Urothelium cell line (cell line): ENCODE measurements at regions not wholly inside any gene's neighbourhood (a gene's known extent, or its start where the extent isn't known, plus 50 kb on each side); places are given as distances from the start of the nearest gene placed in this dataset.
"Not testable (repeated sequence)": the region's sequence is repeated elsewhere in the genome, so short reads cannot be mapped to it uniquely, and the experiment has no call there.

Experiments used
- DNase-seq: peaks from one replicate; pipeline ENCODE4 v3.0.0; 2011; ENCODE audit warnings: low spot score, mixed read lengths
- FAIRE-seq: peaks from 2 replicates; lab custom pipeline; 2011; peaks lifted over from hg19 to GRCh38; lab: Jason Lieb, UNC

DNA sequence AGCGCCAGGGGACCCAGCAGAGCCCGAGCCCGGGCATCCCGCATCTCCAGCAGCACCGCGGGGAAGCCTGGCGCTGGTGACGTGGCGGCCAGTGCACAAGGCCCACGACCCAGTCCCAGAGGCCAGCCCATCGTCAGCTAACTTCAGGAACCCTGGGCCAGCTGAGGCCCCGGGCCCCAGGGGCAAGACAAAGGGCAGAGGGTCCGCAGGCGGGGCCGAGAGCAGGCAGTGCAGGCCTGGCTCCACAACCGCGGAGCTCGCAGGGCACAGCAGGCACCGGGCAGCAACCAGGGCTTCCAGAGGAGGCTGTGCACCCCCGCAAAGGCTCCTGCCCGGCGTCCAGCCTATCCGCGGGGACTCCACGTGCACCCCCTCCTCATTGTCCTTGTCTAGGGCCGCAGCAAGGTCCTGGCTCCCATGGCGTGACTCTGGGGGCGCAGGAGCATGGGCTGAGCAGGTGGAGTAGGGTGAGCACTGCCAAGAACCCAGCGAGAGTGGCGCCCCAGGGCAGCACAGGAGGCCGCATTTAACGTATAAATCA lies 352.5 kb downstream of the KCNJ18 start:
- not testable (repeated sequence) for DNase-seq, FAIRE-seq

GRCh38 chr17:22047521-22047920 lies 355.2 kb downstream of the KCNJ18 start:
- not testable (repeated sequence) for FAIRE-seq, DNase-seq

DNA sequence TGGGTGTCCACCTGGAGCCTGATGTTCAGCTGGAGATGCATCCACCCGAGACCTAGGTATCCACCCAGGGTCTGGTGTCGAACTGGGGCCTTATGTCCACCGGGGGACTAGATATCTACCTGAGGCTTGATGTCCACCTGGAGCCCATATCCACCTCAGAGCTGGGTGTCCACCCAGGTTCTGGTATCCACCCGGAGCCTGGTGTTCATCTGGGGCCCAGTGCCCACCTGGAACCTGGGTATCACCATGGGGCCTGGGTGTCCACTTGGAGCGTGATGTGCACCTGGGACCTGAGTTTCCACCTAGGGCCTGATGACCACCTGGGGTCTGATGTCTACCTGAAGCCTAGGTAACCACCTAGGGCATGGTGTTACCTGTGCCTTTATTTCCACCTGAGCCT lies 355.9 kb downstream of the KCNJ18 start:
- not testable (repeated sequence) for FAIRE-seq, DNase-seq

GRCh38 chr17:22050766-22051165 lies 358.4 kb downstream of the KCNJ18 start:
- not testable (repeated sequence) for DNase-seq, FAIRE-seq

DNA sequence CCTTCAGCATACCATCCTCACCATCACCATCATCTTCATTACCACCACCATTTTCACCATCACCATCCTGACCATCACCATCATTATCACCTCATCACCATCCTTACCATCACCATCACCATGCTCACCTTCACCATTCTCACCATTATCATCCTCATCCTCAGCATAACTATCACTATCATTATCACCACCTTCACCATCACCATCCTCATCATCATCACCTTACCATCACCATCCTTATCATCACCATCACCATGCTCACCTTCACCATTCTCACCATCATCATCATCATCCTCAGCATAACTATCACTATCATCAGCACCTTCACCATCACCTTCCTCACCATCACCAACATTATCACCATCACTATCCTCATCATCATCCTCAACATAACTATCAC lies 360.4 kb downstream of the KCNJ18 start:
- not testable (repeated sequence) for DNase-seq
- FAIRE-seq = peak; percentile 61

DNA sequence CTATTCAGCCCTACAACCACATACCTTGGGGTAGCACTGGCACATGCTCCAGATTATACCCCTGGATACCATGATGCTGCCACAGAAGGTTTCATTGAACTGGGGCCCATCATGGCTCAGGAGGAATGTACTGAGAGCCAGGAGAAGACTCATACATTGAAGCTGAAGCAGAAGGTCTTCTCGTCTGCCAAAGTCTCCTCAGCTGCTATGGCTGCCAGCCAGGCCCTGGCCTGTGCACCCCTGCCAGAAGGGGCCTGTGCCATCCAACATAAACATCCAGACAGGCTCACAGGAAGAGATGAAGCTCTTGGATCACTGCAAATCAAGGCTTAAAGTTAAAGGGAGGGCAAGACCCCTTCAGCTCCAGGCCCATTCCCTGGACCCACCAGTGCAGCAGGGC lies 364.2 kb downstream of the KCNJ18 start:
- FAIRE-seq, DNase-seq: not testable (repeated sequence)

DNA sequence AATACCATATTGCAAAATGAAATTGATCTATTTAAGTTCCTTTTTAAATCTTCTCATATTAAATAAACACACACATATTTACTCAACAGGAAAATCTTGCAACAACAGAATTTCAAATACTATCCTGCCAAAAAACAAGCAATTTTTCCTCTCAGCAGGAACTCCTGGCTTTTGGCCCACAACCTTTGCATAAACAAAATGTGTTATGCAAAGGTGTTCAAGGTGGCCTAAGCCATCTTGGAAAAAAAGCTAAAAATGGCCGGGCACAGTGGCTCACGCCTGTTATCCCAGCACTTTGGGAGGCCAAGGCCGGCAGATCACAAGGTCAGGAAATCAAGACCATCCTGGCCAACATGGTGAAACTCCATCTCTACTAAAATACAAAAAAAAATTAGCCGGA lies 383.6 kb downstream of the KCNJ18 start:
- not testable (repeated sequence) for FAIRE-seq, DNase-seq

- DNase-seq = peak; percentile 5
- not testable (repeated sequence) for FAIRE-seq
These were observed 396.3 kb downstream of the KCNJ18 start for GRCh38 chr17:22088589-22088988.

DNA sequence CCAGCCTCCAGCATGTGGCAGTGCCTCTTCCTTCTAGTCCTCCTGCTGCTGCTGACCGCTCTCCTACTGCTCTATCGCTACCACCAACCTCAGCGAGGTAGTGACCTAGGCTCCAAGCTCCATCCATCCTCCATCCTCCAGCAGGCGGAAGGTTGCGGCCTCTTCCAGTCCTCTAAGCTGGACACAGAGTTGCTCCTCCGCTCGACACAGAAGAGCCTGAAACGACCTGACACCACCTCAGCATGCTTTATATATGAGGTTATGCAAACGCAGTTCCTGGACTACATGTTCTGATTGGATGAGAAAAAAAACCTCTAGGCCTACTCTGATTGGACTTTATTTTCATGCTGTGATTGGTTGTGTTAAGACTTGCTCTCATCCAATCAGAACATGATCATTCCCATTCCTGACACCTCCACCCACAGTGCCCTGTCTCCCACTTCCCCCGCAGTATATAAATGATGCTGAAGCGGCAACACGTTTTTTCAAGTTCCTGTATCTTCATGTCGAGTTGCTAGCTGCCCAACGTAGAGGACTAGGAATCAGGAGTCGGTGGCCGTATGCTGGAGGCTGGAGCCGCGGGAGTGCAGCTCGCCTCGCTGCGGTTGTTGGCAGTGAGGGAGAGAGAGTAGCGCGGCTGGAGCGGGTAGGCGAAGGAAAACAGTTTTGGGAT lies 398.1 kb downstream of the KCNJ18 start:
- FAIRE-seq = no peak
- DNase-seq = peak; percentile 76

DNA sequence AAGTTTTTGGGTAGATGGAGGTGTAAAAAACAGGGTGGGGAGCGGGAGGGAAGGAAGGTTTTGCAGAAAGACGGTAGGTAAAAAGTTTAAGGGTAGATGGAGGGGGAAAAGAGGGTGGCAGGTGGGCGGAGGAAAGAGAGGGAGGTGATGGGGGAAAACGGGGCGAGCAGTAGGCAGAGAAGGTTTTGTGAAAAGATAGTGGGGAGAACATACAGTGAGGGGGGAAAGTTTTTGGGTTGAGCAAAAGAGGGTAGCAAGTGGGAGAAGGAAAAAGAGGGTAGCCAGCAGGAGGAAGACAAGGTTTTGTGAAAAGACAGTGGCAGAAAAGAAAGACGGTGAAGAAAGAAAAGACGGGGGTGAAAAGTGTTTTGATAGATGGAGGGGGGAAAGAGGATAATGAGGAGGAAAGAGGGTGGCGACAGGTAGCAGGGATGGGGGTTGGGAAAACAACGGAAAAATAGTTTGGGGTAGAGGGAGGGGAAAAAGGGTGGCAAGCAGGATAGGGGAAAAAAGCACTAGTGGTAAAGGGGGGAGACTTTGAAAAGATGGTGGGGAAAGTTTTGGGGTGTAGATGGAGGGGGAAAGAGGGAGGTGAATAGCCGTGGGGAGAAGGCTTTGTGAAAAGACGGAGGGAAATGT lies 398.8 kb downstream of the KCNJ18 start:
- DNase-seq, FAIRE-seq: not testable (repeated sequence)

- not testable (repeated sequence) for FAIRE-seq, DNase-seq
These were observed 399.5 kb downstream of the KCNJ18 start for GRCh38 chr17:22091840-22092239.

DNA sequence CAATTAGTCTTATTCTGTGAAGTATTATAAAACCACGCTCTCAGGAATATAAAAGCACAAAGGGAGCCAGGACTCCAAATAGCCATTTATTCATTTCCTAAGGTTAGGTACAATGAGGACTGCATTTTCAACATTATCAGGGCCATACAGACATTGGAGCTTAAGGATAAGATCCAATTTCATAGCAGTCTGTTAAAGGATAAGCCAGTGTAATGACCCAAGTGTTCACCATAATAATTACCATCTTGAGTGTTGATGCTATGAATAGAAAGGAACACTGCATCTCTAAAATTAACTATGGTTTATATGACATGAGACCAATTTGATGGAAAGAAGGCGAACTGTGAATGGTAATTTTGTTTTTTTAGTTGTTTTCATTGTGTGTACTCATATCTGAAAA lies 403.1 kb downstream of the KCNJ18 start:
- DNase-seq, FAIRE-seq: not testable (repeated sequence)

GRCh38 chr17:22099633-22100032 lies 407.3 kb downstream of the KCNJ18 start:
- not testable (repeated sequence) for FAIRE-seq, DNase-seq

GRCh38 chr17:22102177-22102576 lies 409.9 kb downstream of the KCNJ18 start:
- DNase-seq (no peak), FAIRE-seq (no peak)

DNA sequence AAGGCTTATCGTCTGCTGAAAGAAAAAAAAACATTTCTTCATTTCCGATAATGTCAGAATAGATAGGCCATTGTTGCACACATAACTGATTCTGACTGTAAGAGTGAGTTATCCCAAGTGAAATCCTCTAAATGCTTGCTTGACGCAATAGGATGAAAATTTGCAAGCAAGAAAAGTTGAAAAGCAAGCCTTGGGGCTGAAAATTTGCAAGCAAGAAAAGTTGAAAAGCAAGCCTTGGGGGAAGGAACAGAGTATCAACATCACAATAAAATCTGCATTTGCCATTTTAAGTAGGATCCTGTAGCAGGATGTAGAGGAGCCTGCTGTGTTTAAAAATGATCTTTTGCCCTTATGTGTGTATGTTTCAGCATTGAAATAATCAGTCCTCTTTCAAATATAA lies 424.4 kb downstream of the KCNJ18 start:
- not testable (repeated sequence) for DNase-seq, FAIRE-seq

- not testable (repeated sequence) for FAIRE-seq, DNase-seq
These were observed 425.1 kb downstream of the KCNJ18 start for GRCh38 chr17:22117401-22117800.

GRCh38 chr17:22119016-22119415 lies 426.7 kb downstream of the KCNJ18 start:
- not testable (repeated sequence) for FAIRE-seq, DNase-seq

GRCh38 chr17:22119751-22120150 lies 427.4 kb downstream of the KCNJ18 start:
- FAIRE-seq = not testable (repeated sequence)

DNA sequence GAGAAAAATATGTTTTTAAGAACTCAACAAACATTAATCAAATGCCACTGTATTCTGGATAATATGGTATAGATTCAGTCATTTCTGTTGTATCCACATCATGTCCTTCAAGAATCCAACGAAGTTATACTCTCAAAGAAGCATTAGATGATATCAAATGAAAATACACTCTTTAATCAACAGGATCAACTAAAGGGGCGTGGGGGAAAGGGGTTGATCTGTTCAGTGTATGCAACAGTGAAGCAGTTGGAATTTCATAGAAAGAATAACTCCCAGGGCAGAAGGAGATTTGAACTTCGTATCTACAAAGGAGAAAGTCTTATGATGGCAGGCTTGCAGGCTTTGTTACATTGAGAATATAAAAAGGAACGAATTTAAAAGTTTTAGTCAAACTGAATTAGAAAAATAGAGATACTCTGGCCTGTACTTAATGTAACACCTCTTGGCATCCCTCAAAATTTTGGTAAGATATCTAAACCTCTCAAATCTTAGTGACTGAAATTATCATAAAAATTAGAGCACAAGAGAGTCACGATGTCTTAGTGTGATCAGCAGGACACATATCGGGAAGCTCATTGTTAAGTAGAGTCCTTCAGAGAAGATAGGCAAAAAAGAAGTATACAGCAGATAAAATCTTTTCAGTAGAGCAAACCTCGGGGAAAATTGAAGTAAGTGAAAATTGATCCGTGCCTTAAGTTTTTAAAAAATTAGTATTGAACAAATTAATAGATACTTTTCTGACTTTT lies 431.4 kb downstream of the KCNJ18 start:
- FAIRE-seq = no peak

More at GRCh38 chr17:22119751-22120150, 427.4 kb downstream of the KCNJ18 start:
- peak; percentile 5 for DNase-seq

DNA sequence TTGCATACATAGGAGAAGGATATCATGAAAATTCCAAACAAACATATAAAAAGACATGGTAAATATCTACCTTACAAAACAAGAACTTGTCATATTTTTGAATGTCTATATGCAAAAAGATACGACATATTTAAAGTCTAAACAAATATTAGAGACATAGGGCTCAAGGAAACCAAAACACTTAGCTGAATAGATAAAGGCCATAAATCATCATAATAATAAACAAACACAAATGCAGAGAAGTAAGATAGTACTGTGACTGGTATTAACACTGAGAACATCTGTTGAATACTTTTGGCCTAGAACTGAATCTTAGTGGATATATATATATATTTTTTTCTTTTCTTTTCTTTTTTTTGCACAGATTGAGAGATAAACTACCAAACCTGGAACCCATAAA lies 435.8 kb downstream of the KCNJ18 start:
- no peak for FAIRE-seq
- no peak for DNase-seq

More for the DNA sequence above, 431.4 kb downstream of the KCNJ18 start:
- no peak for DNase-seq

DNA sequence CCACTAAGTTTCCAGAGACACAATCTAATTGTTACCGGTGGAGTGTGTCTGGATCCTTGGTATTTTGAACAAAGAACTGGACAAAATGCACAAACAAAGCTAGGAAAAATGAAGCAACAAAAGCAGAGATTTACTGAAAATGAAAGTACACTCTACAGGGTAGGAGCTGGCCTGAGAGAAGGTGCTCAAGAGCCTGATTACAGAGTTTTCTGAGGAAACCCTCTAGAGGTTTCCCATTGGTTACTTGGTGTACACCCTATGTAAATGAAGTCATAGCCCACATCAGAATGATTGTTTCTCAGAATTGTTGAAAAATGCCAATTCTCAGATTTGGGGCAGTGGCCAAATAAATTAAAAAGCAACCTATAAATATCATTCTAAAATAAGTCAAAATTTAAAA lies 436.4 kb downstream of the KCNJ18 start:
- DNase-seq (no peak), FAIRE-seq (no peak)
